IMR-90 (cell line): ENCODE measurements at regions not wholly inside any gene's neighbourhood (a gene's known extent, or its start where the extent isn't known, plus 50 kb on each side); places are given as distances from the start of the nearest gene placed in this dataset.

ENCODE experiments used
- ATAC-seq: fragments of 200-7000 bp; cut with Tn5 transposase; 2 replicates; pipeline ENCODE4 v1.9.1; 2020; ENCODE audit warnings: low read depth, mild to moderate bottlenecking, moderate library complexity
- BruUV-seq: library from RNA; stranded (reverse); fragments of 400-500 nt; replicated peaks from 2 replicates; lab custom pipeline; 2021; lab: Mats Ljungman, UMichigan
- CTCF ChIA-PET: fragments of 300-600 bp; formaldehyde crosslinking; extraction: SDS; loops from one replicate; lab custom pipeline; 2021; ENCODE audit warnings: antibody characterized with exemption; lab: Yijun Ruan, JAX
- POLR2A ChIA-PET: fragments of 300-600 bp; sonication (Branson Sonifier 250); formaldehyde crosslinking; loops from one replicate; lab custom pipeline; 2022; ENCODE audit warnings: antibody characterized with exemption; ENCODE audit not compliant: unreplicated experiment; lab: Charles Lee
- DNase-seq: peaks from one replicate; pipeline ENCODE4 v3.0.0; 2013
- H2AFZ ChIP-seq: replicated peaks from 2 replicates; pipeline ENCODE3; 2013; ENCODE audit warnings: low read length, mild to moderate bottlenecking; ENCODE audit not compliant: poor library complexity
- H2AK5ac ChIP-seq: 2 replicates; pipeline ENCODE4 v1.6.1; 2013; ENCODE audit warnings: low read depth, low read length, inconsistent platforms
- H2AK9ac ChIP-seq: replicated peaks from 2 replicates; pipeline ENCODE3; 2013; ENCODE audit warnings: mild to moderate bottlenecking, low read depth, low read length, moderate library complexity; ENCODE audit not compliant: poor library complexity
- H2BK120ac ChIP-seq: 2 replicates; pipeline ENCODE4 v1.6.1; 2013; ENCODE audit warnings: low read depth, low read length, inconsistent platforms
- H2BK15ac ChIP-seq: 3 replicates; pipeline ENCODE4 v1.6.1; 2013; ENCODE audit warnings: low read depth, low read length, inconsistent platforms
- H2BK20ac ChIP-seq: 2 replicates; pipeline ENCODE4 v1.6.1; 2013; ENCODE audit warnings: low read depth, mild to moderate bottlenecking, inconsistent platforms, low read length, moderate library complexity
- H2BK5ac ChIP-seq: 2 replicates; pipeline ENCODE4 v1.6.1; 2013; ENCODE audit warnings: mild to moderate bottlenecking, low read depth, low read length, inconsistent platforms; ENCODE audit not compliant: poor library complexity, severe bottlenecking
- H3K14ac ChIP-seq: replicated peaks from 2 replicates; pipeline ENCODE4 v1.6.1; 2013; ENCODE audit warnings: low read depth, low read length, inconsistent platforms
- H3K18ac ChIP-seq: 2 replicates; pipeline ENCODE4 v1.6.1; 2013; ENCODE audit warnings: low read depth, low read length, control low read depth
- H3K23ac ChIP-seq: 2 replicates; pipeline ENCODE4 v1.6.1; 2013; ENCODE audit warnings: low read depth, low read length, inconsistent platforms
- H3K27ac ChIP-seq: 2 replicates; pipeline ENCODE4 v1.5.1; 2013; ENCODE audit warnings: mild to moderate bottlenecking, control low read depth, low read length; ENCODE audit not compliant: insufficient read depth
- H3K27me3 ChIP-seq: 2 replicates; pipeline ENCODE4 v1.6.1; 2013; ENCODE audit warnings: low read length; ENCODE audit not compliant: control insufficient read depth, insufficient read depth
- H3K36me3 ChIP-seq: 2 replicates; pipeline ENCODE4 v1.6.1; 2013; ENCODE audit warnings: low read length, mixed read lengths; ENCODE audit not compliant: control insufficient read depth, insufficient read depth
- H3K4ac ChIP-seq: 2 replicates; pipeline ENCODE4 v1.6.1; 2013; ENCODE audit warnings: low read depth, low read length, inconsistent platforms
- H3K4me1 ChIP-seq: 2 replicates; pipeline ENCODE4 v1.6.1; 2013; ENCODE audit warnings: low read length, mixed read lengths; ENCODE audit not compliant: control insufficient read depth, insufficient read depth
- H3K4me2 ChIP-seq: 2 replicates; pipeline ENCODE4 v1.6.1; 2013; ENCODE audit warnings: low read depth, mild to moderate bottlenecking, control low read depth, low read length, moderate library complexity
- H3K4me3 ChIP-seq: 2 replicates; pipeline ENCODE4 v1.5.1; 2013; ENCODE audit warnings: low read depth, mild to moderate bottlenecking, control low read depth, low read length, moderate library complexity; ENCODE audit not compliant: insufficient read depth
- H3K56ac ChIP-seq: 2 replicates; pipeline ENCODE4 v1.6.1; 2013; ENCODE audit warnings: low read length, inconsistent platforms; ENCODE audit not compliant: insufficient read depth; ENCODE audit errors: extremely low read depth
- H3K79me1 ChIP-seq, 2 experiments: 2 replicates each; pipeline ENCODE4 v1.6.1; 2013; ENCODE audit warnings: low read length in 2 of 2, inconsistent platforms in 1 of 2, low read depth in 1 of 2
- H3K9ac ChIP-seq: 2 replicates; pipeline ENCODE4 v1.6.1; 2013; ENCODE audit warnings: low read depth, low read length, control low read depth
- H3K9me1 ChIP-seq: 2 replicates; pipeline ENCODE4 v1.6.1; 2013; ENCODE audit warnings: low read length, inconsistent platforms; ENCODE audit not compliant: insufficient read depth
- H3K9me3 ChIP-seq: 2 replicates; pipeline ENCODE4 v1.6.1; 2013; ENCODE audit warnings: low read length; ENCODE audit not compliant: control insufficient read depth, insufficient read depth
- H4K20me1 ChIP-seq: 2 replicates; pipeline ENCODE4 v1.6.1; 2013; ENCODE audit warnings: low read length, inconsistent platforms; ENCODE audit not compliant: insufficient read depth
- H4K5ac ChIP-seq: 2 replicates; pipeline ENCODE4 v1.6.1; 2013; ENCODE audit warnings: mild to moderate bottlenecking, low read depth, low read length, control low read depth
- H4K8ac ChIP-seq, 2 experiments: 2 replicates each; pipeline ENCODE4 v1.6.1; 2013; ENCODE audit warnings: low read depth in 2 of 2, low read length in 2 of 2, control low read depth in 1 of 2, inconsistent platforms in 1 of 2
- H4K91ac ChIP-seq: 2 replicates; pipeline ENCODE4 v1.6.1; 2013; ENCODE audit warnings: low read depth, low read length, inconsistent platforms; ENCODE audit not compliant: insufficient read depth
- BHLHE40 ChIP-seq: fragments of 150-350 bp; IDR thresholded peaks from 2 replicates; pipeline ENCODE4 v1.6.1; 2016; ENCODE audit warnings: mild to moderate bottlenecking, low read depth, low read length
- CEBPB ChIP-seq: IDR thresholded peaks from 2 replicates; pipeline ENCODE4 v1.6.1; 2012; ENCODE audit warnings: low read depth, low read length, improper control_type of control experiment
- CHD1 ChIP-seq: IDR thresholded peaks from 2 replicates; pipeline ENCODE4 v1.6.1; 2012; ENCODE audit warnings: low read depth, low read length, improper control_type of control experiment
- CTCF ChIP-seq: conservative IDR thresholded peaks from 2 replicates; pipeline ENCODE4 v1.5.1; 2012; ENCODE audit warnings: mild to moderate bottlenecking, low read depth, low read length, improper control_type of control experiment
- ELK1 ChIP-seq: fragments of 150-350 bp; IDR thresholded peaks from 2 replicates; pipeline ENCODE4 v1.6.1; 2016; ENCODE audit warnings: low read depth, mild to moderate bottlenecking, low read length, moderate library complexity, borderline replicate concordance
- FOS ChIP-seq: fragments of 150-350 bp; IDR thresholded peaks from 2 replicates; pipeline ENCODE4 v1.6.1; 2016; ENCODE audit warnings: low read depth, low read length
- MAFK ChIP-seq: IDR thresholded peaks from 2 replicates; pipeline ENCODE4 v1.6.1; 2012; ENCODE audit warnings: low read depth, low read length, improper control_type of control experiment
- MAZ ChIP-seq: IDR thresholded peaks from 2 replicates; pipeline ENCODE4 v1.6.1; 2012; ENCODE audit warnings: low read depth, mild to moderate bottlenecking, low read length, improper control_type of control experiment, moderate library complexity, borderline replicate concordance
- MXI1 ChIP-seq: IDR thresholded peaks from 2 replicates; pipeline ENCODE4 v1.6.1; 2012; ENCODE audit warnings: low read depth, mild to moderate bottlenecking, low read length, moderate library complexity, borderline replicate concordance
- NFE2L2 ChIP-seq: fragments of 150-350 bp; IDR thresholded peaks from 2 replicates; pipeline ENCODE4 v1.6.1; 2016; ENCODE audit warnings: low read depth, mild to moderate bottlenecking, low read length
- POLR2A ChIP-seq: IDR thresholded peaks from 2 replicates; pipeline ENCODE4 v1.6.1; 2012; ENCODE audit warnings: mild to moderate bottlenecking, low read depth, low read length
- RAD21 ChIP-seq: IDR thresholded peaks from 2 replicates; pipeline ENCODE4 v1.6.1; 2012; ENCODE audit warnings: low read length, improper control_type of control experiment
- RCOR1 ChIP-seq: IDR thresholded peaks from 2 replicates; pipeline ENCODE4 v1.6.1; 2012; ENCODE audit warnings: mild to moderate bottlenecking, low read length, improper control_type of control experiment; ENCODE audit not compliant: insufficient replicate concordance
- RFX5 ChIP-seq: IDR thresholded peaks from 2 replicates; pipeline ENCODE4 v1.8.0; 2012; ENCODE audit warnings: low read depth, mild to moderate bottlenecking, low read length, moderate library complexity
- SMC3 ChIP-seq: fragments of 150-350 bp; IDR thresholded peaks from 2 replicates; pipeline ENCODE4 v1.6.1; 2016; ENCODE audit warnings: low read depth, mild to moderate bottlenecking, antibody characterized with exemption, low read length, moderate library complexity
- USF2 ChIP-seq: fragments of 150-350 bp; IDR thresholded peaks from 2 replicates; pipeline ENCODE4 v1.6.1; 2017; ENCODE audit warnings: mild to moderate bottlenecking, antibody characterized with exemption, low read length, low read depth
- WGBS, 2 experiments: methylation state at CpG; one replicate each; pipeline versions ENCODE4 v1.1.5 to v1.1.7; 2013; ENCODE audit warnings: missing lambda C conversion rate in 2 of 2; ENCODE audit not compliant: insufficient read length in 1 of 2; ENCODE audit errors: extremely low coverage in 2 of 2; 5-methylcytosine and 5-hydroxymethylcytosine counted together
- dilution Hi-C: fragments of 300-500 bp; cut with HindIII; formaldehyde crosslinking; loops from one replicate; pipeline ENCODE4 v1.14.3; 2018; ENCODE audit warnings: low sequenced_read_pairs; ENCODE audit not compliant: unreplicated experiment
- in situ Hi-C: fragments of 300-500 bp; cut with MboI; formaldehyde crosslinking; loops from 3 replicates; pipeline ENCODE4 v1.14.3; 2019; ENCODE audit warnings: low sequenced_read_pairs, inconsistent platforms, mixed read lengths
- intact Hi-C: fragments of 100-400 bp; cut with micrococcal nuclease; formaldehyde crosslinking; loops from 2 replicates; pipeline ENCODE4 v1.10.0; 2022

- Histone ChIP-seq H4K91ac (no peak overlapping the region), H2AK9ac (no peak overlapping the region), H3K27me3 (no peaks in the 10 kb centered on the region), H3K27ac (no peak overlapping the region), H2BK5ac (no peak overlapping the region), H3K4me1 (no peaks in the 10 kb centered on the region; the same call in 1 of the 2 replicates), H3K56ac (no peak overlapping the region), H3K4me2 (no peak overlapping the region), H3K23ac (no peak overlapping the region), H3K18ac (no peak overlapping the region), H4K20me1 (no peaks in the 10 kb centered on the region), H2BK20ac (no peak overlapping the region), H2BK15ac (no peak overlapping the region; the same call in 2 of the 3 replicates), H3K4ac (no peak overlapping the region), H3K9me1 (no peaks in the 10 kb centered on the region), H2AK5ac (no peak overlapping the region), H4K5ac (no peak overlapping the region), H3K9me3 (no peaks in the 10 kb centered on the region), H3K4me3 (no peak overlapping the region), H4K8ac (no peak overlapping the region), H3K79me1 (no peaks in the 10 kb centered on the region), H3K9ac (no peak overlapping the region), H3K14ac (no peak overlapping the region), H2BK120ac (no peak overlapping the region), H2AFZ (no peak overlapping the region), H3K36me3 (no peaks in the 10 kb centered on the region)
- CTCF ChIA-PET: no interaction called here
- DNase-seq (no peak), ATAC-seq (no peak)
- in situ Hi-C loops (no loop called here), intact Hi-C loops (no loop called here), dilution Hi-C loops (no loop called here)
- 94% methylated on average over 3 of the region's 16 CpGs; no CpG with 5 or more reads in 1 of the 2 experiments for WGBS, 2 experiments
- TF ChIP-seq CHD1 (no peak), BHLHE40 (no peak), MAFK (no peak), CTCF (no peak), RFX5 (no peak), USF2 (no peak), SMC3 (no peak), NFE2L2 (no peak), FOS (no peak), RAD21 (no peak), MAZ (no peak), ELK1 (no peak), MXI1 (no peak), POLR2A (no peak), CEBPB (no peak), RCOR1 (no peak)
- POLR2A ChIA-PET: no interaction called here
- no TSS peak for BruUV-seq
Measured at GRCh38 chr5:74143721-74144330, 496.7 kb downstream of the ENC1 start.
